OCI-LY1 (cell line): ENCODE measurements at regions not wholly inside any gene's neighbourhood (a gene's known extent, or its start where the extent isn't known, plus 50 kb on each side); places are given as distances from the start of the nearest gene placed in this dataset.

Experiments
- H2AFZ ChIP-seq: fragments of 200-600 bp; sonication (generic), shearing (Covaris generic); 2 replicates; pipeline ENCODE4 v1.6.0; 2014; ENCODE audit warnings: antibody characterized with exemption, mild to moderate bottlenecking, low read length
- H3F3A ChIP-seq: fragments of 200-600 bp; sonication (generic), shearing (Covaris generic); 2 replicates; pipeline ENCODE4 v1.6.0; 2014; ENCODE audit warnings: mild to moderate bottlenecking, antibody characterized with exemption, low read length, moderate library complexity; ENCODE audit not compliant: insufficient read depth
- H3K27ac ChIP-seq: fragments of 200-600 bp; sonication (generic); 2 replicates; pipeline ENCODE4 v1.5.1; 2014; ENCODE audit warnings: low read length, mixed run types, mild to moderate bottlenecking, low read depth; ENCODE audit not compliant: poor library complexity, severe bottlenecking
- H3K27me3 ChIP-seq: fragments of 200-600 bp; sonication (generic); 2 replicates; pipeline ENCODE4 v1.6.0; 2014; ENCODE audit warnings: antibody characterized with exemption, mild to moderate bottlenecking, low read length, moderate library complexity; ENCODE audit not compliant: insufficient read depth
- H3K36me3 ChIP-seq: fragments of 200-600 bp; sonication (generic); 2 replicates; pipeline ENCODE4 v1.6.1; 2014; ENCODE audit warnings: mild to moderate bottlenecking, antibody characterized with exemption, low read length, moderate library complexity, mixed read lengths; ENCODE audit not compliant: insufficient read depth
- H3K4me1 ChIP-seq: fragments of 200-600 bp; sonication (generic); 2 replicates; pipeline ENCODE4 v1.5.1; 2014; ENCODE audit warnings: mild to moderate bottlenecking, low read length, moderate library complexity; ENCODE audit not compliant: insufficient read depth, severe bottlenecking
- H3K4me2 ChIP-seq: fragments of 200-600 bp; sonication (generic), shearing (Covaris generic); 2 replicates; pipeline ENCODE4 v1.6.1; 2014; ENCODE audit warnings: low read length
- H3K4me3 ChIP-seq: fragments of 200-600 bp; sonication (generic); 2 replicates; pipeline ENCODE4 v1.5.1; 2014; ENCODE audit warnings: low read length, low read depth, mild to moderate bottlenecking, mixed read lengths; ENCODE audit not compliant: poor library complexity, severe bottlenecking
- H3K79me2 ChIP-seq: fragments of 200-600 bp; shearing (Covaris generic); 2 replicates; pipeline ENCODE4 v1.6.1; 2016; ENCODE audit warnings: mixed run types, low read length, mixed read lengths; ENCODE audit not compliant: insufficient read depth
- H3K9ac ChIP-seq: fragments of 200-600 bp; sonication (generic), shearing (Covaris generic); 2 replicates; pipeline ENCODE4 v1.6.1; 2014; ENCODE audit warnings: mild to moderate bottlenecking, low read length, mixed read lengths
- H3K9me2 ChIP-seq: fragments of 200-600 bp; sonication (generic), shearing (Covaris generic); 2 replicates; pipeline ENCODE4 v1.6.1; 2014; ENCODE audit warnings: low read depth, mild to moderate bottlenecking, low read length, mixed read lengths
- H3K9me3 ChIP-seq: fragments of 200-600 bp; shearing (Covaris generic); 2 replicates; pipeline ENCODE4 v1.6.1; 2014; ENCODE audit warnings: low read length, mixed read lengths
- H4K20me1 ChIP-seq: fragments of 200-600 bp; sonication (generic), shearing (Covaris generic); 2 replicates; pipeline ENCODE4 v1.6.0; 2016; ENCODE audit warnings: mild to moderate bottlenecking, low read length; ENCODE audit not compliant: insufficient read depth
- CTCF ChIP-seq: fragments of 200-600 bp; sonication (generic), shearing (Covaris generic); IDR thresholded peaks from 2 replicates; pipeline ENCODE4 v1.5.1; 2017; ENCODE audit warnings: mild to moderate bottlenecking, antibody characterized with exemption, low read length, moderate library complexity, mixed read lengths
- EZH2 ChIP-seq: fragments of 200-600 bp; sonication (generic), shearing (Covaris generic); IDR thresholded peaks from 2 replicates; pipeline ENCODE4 v1.8.0; 2017; ENCODE audit warnings: borderline replicate concordance, mixed run types, mild to moderate bottlenecking, antibody characterized with exemption, low read length, moderate library complexity, mixed read lengths

- H3K4me3 ChIP-seq: no peak overlapping the region
- H3K27ac ChIP-seq: no peak overlapping the region
- no peaks in the 10 kb centered on the region for H3K9me3 ChIP-seq
- no peaks in the 10 kb centered on the region for H3K9me2 ChIP-seq
- H3F3A ChIP-seq: no peaks in the 10 kb centered on the region
- no peak overlapping the region for H2AFZ ChIP-seq
- H3K4me1 ChIP-seq: no peaks in the 10 kb centered on the region
- H3K4me2 ChIP-seq: no peak overlapping the region
- TF ChIP-seq CTCF (no peak), EZH2 (no peak)
- no peaks in the 10 kb centered on the region for H3K27me3 ChIP-seq
- H3K36me3 ChIP-seq: no peaks in the 10 kb centered on the region
- H3K9ac ChIP-seq: no peak overlapping the region
- H4K20me1 ChIP-seq: no peaks in the 10 kb centered on the region
- H3K79me2 ChIP-seq: no peaks in the 10 kb centered on the region
These were observed 161.9 kb downstream of the SEC14L1 start for GRCh38 chr17:77302682-77303081.

- no peaks in the 10 kb centered on the region for H3K27me3 ChIP-seq
- TF ChIP-seq CTCF: no peak
- TF ChIP-seq EZH2: no peak
- H3K4me3 ChIP-seq: no peak overlapping the region
- H4K20me1 ChIP-seq: no peaks in the 10 kb centered on the region
- H3K9me3 ChIP-seq: no peaks in the 10 kb centered on the region
- H2AFZ ChIP-seq: no peak overlapping the region
- no peaks in the 10 kb centered on the region for H3F3A ChIP-seq
- H3K4me1 ChIP-seq: no peaks in the 10 kb centered on the region
- H3K9me2 ChIP-seq: no peaks in the 10 kb centered on the region
- H3K27ac ChIP-seq: no peak overlapping the region
- no peaks in the 10 kb centered on the region for H3K79me2 ChIP-seq
- H3K9ac ChIP-seq: no peak overlapping the region
- no peak overlapping the region for H3K4me2 ChIP-seq
- H3K36me3 ChIP-seq: no peaks in the 10 kb centered on the region
These were observed 162.9 kb downstream of the SEC14L1 start for GRCh38 chr17:77303620-77304019.

GRCh38 chr17:77304051-77304745, 163.4 kb downstream of the SEC14L1 start:
- H3K27me3 ChIP-seq: no peaks in the 10 kb centered on the region
- no peak overlapping the region for H2AFZ ChIP-seq

More at GRCh38 chr17:77304051-77304745, 163.4 kb downstream of the SEC14L1 start:
- H3K4me1 ChIP-seq: no peaks in the 10 kb centered on the region
- no peaks in the 10 kb centered on the region for H4K20me1 ChIP-seq
- no peaks in the 10 kb centered on the region for H3K79me2 ChIP-seq
- H3K4me3 ChIP-seq: no peak overlapping the region
- no peak overlapping the region for H3K27ac ChIP-seq
- no peak overlapping the region for H3K9ac ChIP-seq
- TF ChIP-seq EZH2: no peak
- TF ChIP-seq CTCF: no peak
- H3K9me2 ChIP-seq: no peaks in the 10 kb centered on the region
- no peaks in the 10 kb centered on the region for H3K9me3 ChIP-seq
- no peak overlapping the region for H3K4me2 ChIP-seq
- H3K36me3 ChIP-seq: no peaks in the 10 kb centered on the region
- H3F3A ChIP-seq: no peaks in the 10 kb centered on the region
